Hepatocyte (in vitro differentiated cells): ENCODE measurements at regions not wholly inside any gene's neighbourhood (a gene's known extent, or its start where the extent isn't known, plus 50 kb on each side); places are given as distances from the start of the nearest gene placed in this dataset.

ENCODE experiments used
- DNase-seq: peaks from one replicate; pipeline ENCODE4 v3.0.0-alpha.2; 2016; ENCODE audit warnings: low spot score
- H2AFZ ChIP-seq: fragments of 200-600 bp; sonication (generic); 2 replicates; pipeline ENCODE4 v1.6.0; 2016; ENCODE audit warnings: antibody characterized with exemption, mild to moderate bottlenecking
- H3K27ac ChIP-seq: fragments of 200-600 bp; sonication (generic); 2 replicates; pipeline ENCODE4 v1.5.1; 2016; ENCODE audit warnings: mild to moderate bottlenecking
- H3K27me3 ChIP-seq: fragments of 200-600 bp; sonication (generic); 2 replicates; pipeline ENCODE4 v1.6.1; 2016
- H3K36me3 ChIP-seq: fragments of 200-600 bp; sonication (generic); replicated peaks from 2 replicates; pipeline ENCODE4 v1.5.1; 2016; ENCODE audit warnings: low read depth; ENCODE audit not compliant: insufficient read depth
- H3K4me1 ChIP-seq: fragments of 200-600 bp; sonication (generic); 2 replicates; pipeline ENCODE4 v1.5.1; 2016; ENCODE audit warnings: mild to moderate bottlenecking, moderate library complexity; ENCODE audit not compliant: insufficient read depth
- H3K4me2 ChIP-seq: fragments of 200-600 bp; sonication (generic); 2 replicates; pipeline ENCODE4 v1.6.0; 2016
- H3K4me3 ChIP-seq: fragments of 200-600 bp; sonication (generic); 2 replicates; pipeline ENCODE4 v1.5.1; 2016; ENCODE audit warnings: mild to moderate bottlenecking
- H3K79me2 ChIP-seq: fragments of 200-600 bp; sonication (generic); 2 replicates; pipeline ENCODE4 v1.6.0; 2017; ENCODE audit warnings: mild to moderate bottlenecking
- H3K9me2 ChIP-seq: fragments of 200-600 bp; sonication (generic); replicated peaks from 2 replicates; pipeline ENCODE4 v1.6.0; 2017; ENCODE audit warnings: mild to moderate bottlenecking; ENCODE audit not compliant: insufficient read depth
- H3K9me3 ChIP-seq: fragments of 200-600 bp; sonication (generic); 2 replicates; pipeline ENCODE4 v1.5.1; 2016; ENCODE audit warnings: low read depth, mild to moderate bottlenecking
- H4K20me1 ChIP-seq: fragments of 200-600 bp; sonication (generic); 2 replicates; pipeline ENCODE4 v1.6.0; 2016; ENCODE audit warnings: mild to moderate bottlenecking; ENCODE audit not compliant: insufficient read depth, poor library complexity, severe bottlenecking
- EZH2 ChIP-seq: fragments of 200-600 bp; sonication (generic); IDR thresholded peaks from 2 replicates; pipeline ENCODE4 v1.6.1; 2016; ENCODE audit warnings: antibody characterized with exemption, mild to moderate bottlenecking, borderline replicate concordance
- EZH2phosphoT487 ChIP-seq: fragments of 200-600 bp; sonication (generic); IDR thresholded peaks from one replicate; pipeline ENCODE4 v1.6.1; 2018; ENCODE audit warnings: antibody characterized with exemption, mild to moderate bottlenecking, low read depth, moderate library complexity; ENCODE audit not compliant: unreplicated experiment, severe bottlenecking
- WGBS: methylation state at CpG from one replicate; pipeline ENCODE4 v1.1.6; 2016; ENCODE audit warnings: low lambda C conversion rate; ENCODE audit errors: missing lambda C conversion rate; 5-methylcytosine and 5-hydroxymethylcytosine counted together
- TF ChIP-seq, protein P1 (sequence below): fragments of 200-600 bp; sonication (generic); IDR thresholded peaks from 2 replicates; pipeline ENCODE4 v1.5.1; 2016; ENCODE audit warnings: antibody characterized with exemption, mild to moderate bottlenecking; ENCODE audit not compliant: poor library complexity

DNA sequence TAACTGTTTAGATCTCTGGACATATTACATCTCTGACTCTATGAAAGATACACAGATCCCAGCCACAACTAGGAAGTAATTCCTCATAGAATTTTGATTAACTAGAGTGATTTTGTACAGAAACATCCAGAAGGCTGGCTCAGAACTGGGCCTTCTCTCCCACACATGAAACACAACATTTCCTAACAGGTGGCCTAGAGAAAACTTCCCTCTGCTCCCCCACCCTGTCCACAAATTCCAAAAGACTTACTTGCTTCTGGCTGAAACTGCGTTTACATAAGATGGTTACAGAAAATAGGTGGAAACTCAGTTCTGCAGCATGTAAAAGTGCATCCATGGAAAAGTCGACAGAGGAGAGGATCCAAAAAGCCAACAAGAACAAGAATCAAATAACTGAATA, 132.9 kb downstream of the FZD1 start:
- Histone ChIP-seq H3K27ac (no peak overlapping the region), H3K79me2 (no peaks in the 10 kb centered on the region), H2AFZ (no peak overlapping the region), H3K9me3 (no peaks in the 10 kb centered on the region), H3K4me2 (no peak overlapping the region), H4K20me1 (no peaks in the 10 kb centered on the region), H3K36me3 (no peaks in the 10 kb centered on the region), H3K4me1 (no peaks in the 10 kb centered on the region), H3K27me3 (no peaks in the 10 kb centered on the region), H3K4me3 (no peak overlapping the region), H3K9me2 (no peaks in the 10 kb centered on the region)
- 71% methylated on average over 2 of the region's 2 CpGs for WGBS
- no peak for DNase-seq
- TF ChIP-seq, protein P1, sequence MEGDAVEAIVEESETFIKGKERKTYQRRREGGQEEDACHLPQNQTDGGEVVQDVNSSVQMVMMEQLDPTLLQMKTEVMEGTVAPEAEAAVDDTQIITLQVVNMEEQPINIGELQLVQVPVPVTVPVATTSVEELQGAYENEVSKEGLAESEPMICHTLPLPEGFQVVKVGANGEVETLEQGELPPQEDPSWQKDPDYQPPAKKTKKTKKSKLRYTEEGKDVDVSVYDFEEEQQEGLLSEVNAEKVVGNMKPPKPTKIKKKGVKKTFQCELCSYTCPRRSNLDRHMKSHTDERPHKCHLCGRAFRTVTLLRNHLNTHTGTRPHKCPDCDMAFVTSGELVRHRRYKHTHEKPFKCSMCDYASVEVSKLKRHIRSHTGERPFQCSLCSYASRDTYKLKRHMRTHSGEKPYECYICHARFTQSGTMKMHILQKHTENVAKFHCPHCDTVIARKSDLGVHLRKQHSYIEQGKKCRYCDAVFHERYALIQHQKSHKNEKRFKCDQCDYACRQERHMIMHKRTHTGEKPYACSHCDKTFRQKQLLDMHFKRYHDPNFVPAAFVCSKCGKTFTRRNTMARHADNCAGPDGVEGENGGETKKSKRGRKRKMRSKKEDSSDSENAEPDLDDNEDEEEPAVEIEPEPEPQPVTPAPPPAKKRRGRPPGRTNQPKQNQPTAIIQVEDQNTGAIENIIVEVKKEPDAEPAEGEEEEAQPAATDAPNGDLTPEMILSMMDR = no peak
- no peak for TF ChIP-seq EZH2phosphoT487
- no peak for TF ChIP-seq EZH2

DNA sequence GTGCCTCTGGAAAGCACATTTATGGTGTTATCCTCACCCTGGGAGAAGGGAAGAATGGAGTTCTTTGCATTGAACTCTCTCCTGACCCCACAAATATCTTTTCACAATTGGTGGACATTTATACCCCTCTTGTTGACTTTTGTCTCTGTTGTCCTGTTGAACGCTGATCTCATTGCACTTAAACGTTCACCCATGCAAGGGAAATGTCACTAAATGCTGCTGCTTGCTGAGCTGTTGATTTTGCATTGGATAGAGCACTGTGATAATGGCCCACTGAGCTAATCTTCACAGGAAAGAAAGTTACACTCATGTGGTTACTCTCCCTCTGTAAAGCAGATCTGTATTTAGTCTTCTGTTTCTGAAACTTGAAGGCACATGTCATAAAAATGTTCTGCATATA, 133.4 kb downstream of the FZD1 start:
- no peak overlapping the region for H3K4me3 ChIP-seq
- H2AFZ ChIP-seq = no peak overlapping the region
- no peaks in the 10 kb centered on the region for H3K79me2 ChIP-seq
- TF ChIP-seq, protein P1 = no peak
- TF ChIP-seq EZH2phosphoT487 = no peak
- no peak for TF ChIP-seq EZH2
- no peaks in the 10 kb centered on the region for H3K36me3 ChIP-seq
- 19% methylated on average over 2 of the region's 2 CpGs for WGBS
- no peaks in the 10 kb centered on the region for H3K4me1 ChIP-seq
- no peaks in the 10 kb centered on the region for H4K20me1 ChIP-seq
- no peaks in the 10 kb centered on the region for H3K9me2 ChIP-seq
- no peaks in the 10 kb centered on the region for H3K27me3 ChIP-seq
- no peak overlapping the region for H3K4me2 ChIP-seq
- H3K9me3 ChIP-seq = no peaks in the 10 kb centered on the region
- DNase-seq = no peak
- H3K27ac ChIP-seq = no peak overlapping the region

GRCh38 chr7:91398341-91398740, 134.1 kb downstream of the FZD1 start:
- TF ChIP-seq, protein P1 = no peak
- TF ChIP-seq EZH2 (no peak), EZH2phosphoT487 (no peak)
- Histone ChIP-seq H3K36me3 (no peaks in the 10 kb centered on the region), H4K20me1 (no peaks in the 10 kb centered on the region), H2AFZ (no peak overlapping the region), H3K79me2 (no peaks in the 10 kb centered on the region), H3K27me3 (no peaks in the 10 kb centered on the region), H3K27ac (no peak overlapping the region), H3K9me2 (no peaks in the 10 kb centered on the region), H3K9me3 (no peaks in the 10 kb centered on the region), H3K4me1 (no peaks in the 10 kb centered on the region), H3K4me2 (no peak overlapping the region), H3K4me3 (no peak overlapping the region)
- WGBS = 23% methylated on average over 2 of the region's 2 CpGs
- DNase-seq = no peak
